H1 (cell line): ENCODE measurements at regions not wholly inside any gene's neighbourhood (a gene's known extent, or its start where the extent isn't known, plus 50 kb on each side); places are given as distances from the start of the nearest gene placed in this dataset.

Experiments
- CTCF ChIA-PET: fragments of 300-600 bp; sonication (Branson Sonifier 250); formaldehyde crosslinking; loops from one replicate; lab custom pipeline; 2021; ENCODE audit not compliant: partially characterized antibody; lab: Charles Lee
- POLR2A ChIA-PET: fragments of 300-600 bp; sonication (Branson Sonifier 250); formaldehyde crosslinking; loops from one replicate; lab custom pipeline; 2021; ENCODE audit warnings: inconsistent platforms; ENCODE audit not compliant: partially characterized antibody; lab: Charles Lee
- DNase-seq, 2 experiments: peaks; one replicate each; pipeline versions ENCODE4 v3.0.0 to v3.0.0-alpha.2; 2010 to 2022; ENCODE audit warnings: low spot score in 2 of 2, low read depth in 1 of 2, mixed read lengths in 1 of 2
- FAIRE-seq: peaks from 2 replicates; lab custom pipeline; 2011; peaks lifted over from hg19 to GRCh38; lab: Jason Lieb, UNC
- H2AFZ ChIP-seq: 2 replicates; pipeline ENCODE4 v1.8.1; 2012; ENCODE audit warnings: low read length, inconsistent platforms
- H2AK5ac ChIP-seq: 2 replicates; pipeline ENCODE4 v1.6.1; 2013; ENCODE audit warnings: low read depth, low read length
- H2BK120ac ChIP-seq: replicated peaks from 2 replicates; pipeline ENCODE3; 2013; ENCODE audit warnings: low read depth, low read length, inconsistent platforms
- H2BK12ac ChIP-seq: 2 replicates; pipeline ENCODE4 v1.6.1; 2013; ENCODE audit warnings: low read depth, low read length
- H2BK15ac ChIP-seq: 2 replicates; pipeline ENCODE4 v1.6.1; 2013; ENCODE audit warnings: low read length
- H2BK20ac ChIP-seq: 2 replicates; pipeline ENCODE4 v1.6.1; 2013; ENCODE audit warnings: low read length
- H2BK5ac ChIP-seq: 2 replicates; pipeline ENCODE4 v1.6.1; 2013; ENCODE audit warnings: low read depth, low read length
- H3K14ac ChIP-seq: 2 replicates; pipeline ENCODE4 v1.6.1; 2013; ENCODE audit warnings: inconsistent platforms; ENCODE audit not compliant: insufficient read length
- H3K18ac ChIP-seq: 2 replicates; pipeline ENCODE4 v1.6.1; 2013; ENCODE audit warnings: low read length; ENCODE audit errors: extremely low read depth
- H3K23ac ChIP-seq: 2 replicates; pipeline ENCODE4 v1.6.1; 2013; ENCODE audit warnings: inconsistent platforms; ENCODE audit not compliant: insufficient read length
- H3K23me2 ChIP-seq: 2 replicates; pipeline ENCODE4 v1.6.1; 2013; ENCODE audit warnings: low read depth, low read length
- H3K27ac ChIP-seq: 2 replicates; pipeline ENCODE4 v1.6.1; 2011; ENCODE audit warnings: low read depth, low read length, inconsistent platforms
- H3K27me3 ChIP-seq, 4 experiments: replicated peaks in 1 of 4; 1 replicate in 1 of 4; 2 replicates in 3 of 4; pipeline versions ENCODE4 v1.6.1 to v1.8.1; 2011 to 2013; ENCODE audit warnings: low read length in 3 of 4, mild to moderate bottlenecking in 3 of 4, inconsistent platforms in 2 of 4, mixed read lengths in 2 of 4, moderate library complexity in 1 of 4; ENCODE audit not compliant: control insufficient read depth in 3 of 4, insufficient read depth in 3 of 4; ENCODE audit errors: extremely low read depth in 1 of 4
- H3K36me3 ChIP-seq, 4 experiments: 2 replicates each; pipeline versions ENCODE4 v1.6.1 to v1.8.1; 2011 to 2013; ENCODE audit warnings: mild to moderate bottlenecking in 4 of 4, low read length in 3 of 4, moderate library complexity in 2 of 4, control low read depth in 1 of 4, inconsistent platforms in 1 of 4; ENCODE audit not compliant: insufficient read depth in 4 of 4, control insufficient read depth in 2 of 4
- H3K4ac ChIP-seq: replicated peaks from 2 replicates; pipeline ENCODE3; 2013; ENCODE audit warnings: low read length, low read depth, mixed read lengths, inconsistent platforms; ENCODE audit not compliant: insufficient read length
- H3K4me1 ChIP-seq, 4 experiments: replicated peaks in 1 of 4; 1 replicate in 1 of 4; 2 replicates in 3 of 4; pipeline versions ENCODE4 v1.6.1 to v1.8.1; 2011 to 2013; ENCODE audit warnings: low read length in 3 of 4, inconsistent platforms in 2 of 4, mixed read lengths in 1 of 4; ENCODE audit not compliant: insufficient read depth in 4 of 4, control insufficient read depth in 3 of 4
- H3K4me2 ChIP-seq, 2 experiments: 2 replicates each; pipeline versions ENCODE4 v1.6.1 to v1.8.1; 2011 to 2013; ENCODE audit warnings: low read depth in 2 of 2, low read length in 2 of 2, control low read depth in 1 of 2, inconsistent platforms in 1 of 2, mild to moderate bottlenecking in 1 of 2; ENCODE audit not compliant: insufficient read depth in 1 of 2
- H3K4me3 ChIP-seq, 4 experiments: fragments of 200-600, 300-600 bp in 1 of 4; sonication (generic), shearing (Covaris generic), sonication (Bioruptor Twin) in 1 of 4; 2 replicates each; pipeline versions ENCODE4 v1.5.1 to v1.8.1; 2011 to 2016; ENCODE audit warnings: low read length in 4 of 4, low read depth in 3 of 4, control low read depth in 2 of 4, inconsistent platforms in 2 of 4, mild to moderate bottlenecking in 2 of 4, mixed read lengths in 1 of 4, moderate library complexity in 1 of 4; ENCODE audit not compliant: insufficient read depth in 2 of 4; ENCODE audit errors: extremely low read depth in 1 of 4
- H3K56ac ChIP-seq: replicated peaks from 2 replicates; pipeline ENCODE3; 2013; ENCODE audit warnings: low read depth, mild to moderate bottlenecking, mixed read lengths, low read length, inconsistent platforms; ENCODE audit not compliant: insufficient read length
- H3K79me1 ChIP-seq: 2 replicates; pipeline ENCODE4 v1.6.1; 2013; ENCODE audit warnings: low read depth, low read length, control low read depth
- H3K79me2 ChIP-seq, 2 experiments: 2 replicates each; pipeline versions ENCODE4 v1.6.1 to v1.8.1; 2012 to 2013; ENCODE audit warnings: low read length in 2 of 2, mild to moderate bottlenecking in 2 of 2, inconsistent platforms in 1 of 2; ENCODE audit not compliant: insufficient read depth in 2 of 2, control insufficient read depth in 1 of 2
- H3K9ac ChIP-seq, 4 experiments: replicated peaks in 1 of 4; 1 replicate in 1 of 4; 2 replicates in 3 of 4; pipeline versions ENCODE4 v1.6.1 to v1.8.1; 2011 to 2013; ENCODE audit warnings: low read depth in 3 of 4, low read length in 3 of 4, control low read depth in 2 of 4, mild to moderate bottlenecking in 2 of 4, moderate library complexity in 2 of 4, inconsistent platforms in 1 of 4; ENCODE audit errors: extremely low read depth in 1 of 4
- H3K9me3 ChIP-seq, 2 experiments: 2 replicates each; pipeline versions ENCODE4 v1.6.1 to v1.8.1; 2012 to 2013; ENCODE audit warnings: mild to moderate bottlenecking in 2 of 2, moderate library complexity in 2 of 2, control low read depth in 1 of 2, inconsistent platforms in 1 of 2, low read depth in 1 of 2, low read length in 1 of 2, mixed read lengths in 1 of 2; ENCODE audit not compliant: insufficient read depth in 2 of 2
- H4K20me1 ChIP-seq, 2 experiments: replicated peaks in 1 of 2; 2 replicates each; pipeline versions ENCODE3 to v1.8.1; 2011 to 2013; ENCODE audit warnings: inconsistent platforms in 2 of 2, low read length in 2 of 2, mild to moderate bottlenecking in 1 of 2; ENCODE audit not compliant: insufficient read depth in 2 of 2, control insufficient read depth in 1 of 2
- H4K5ac ChIP-seq: 2 replicates; pipeline ENCODE4 v1.6.1; 2013; ENCODE audit warnings: low read length, low read depth, mixed read lengths, inconsistent platforms; ENCODE audit not compliant: insufficient read length
- H4K8ac ChIP-seq: 2 replicates; pipeline ENCODE4 v1.8.0; 2013; ENCODE audit warnings: mild to moderate bottlenecking, moderate library complexity, low read length, inconsistent platforms; ENCODE audit not compliant: insufficient read depth; ENCODE audit errors: extremely low read depth
- H4K91ac ChIP-seq: replicated peaks from 2 replicates; pipeline ENCODE3; 2013; ENCODE audit warnings: low read length, mixed read lengths, inconsistent platforms; ENCODE audit not compliant: insufficient read length
- ASH2L ChIP-seq: fragments of 200-600, 300-600 bp; sonication (generic); IDR thresholded peaks from one replicate; pipeline ENCODE4 v1.7.1; 2017; ENCODE audit warnings: low read length
- BACH1 ChIP-seq: IDR thresholded peaks from 2 replicates; pipeline ENCODE4 v1.6.1; 2012; ENCODE audit warnings: low read length, improper control_type of control experiment
- CEBPB ChIP-seq: IDR thresholded peaks from 2 replicates; pipeline ENCODE4 v1.6.1; 2012; ENCODE audit warnings: low read depth, low read length
- CREB1 ChIP-seq: IDR thresholded peaks from 2 replicates; pipeline ENCODE4 v1.6.1; 2012; ENCODE audit warnings: inconsistent platforms
- E2F6 ChIP-seq: IDR thresholded peaks from 2 replicates; pipeline ENCODE4 v1.6.1; 2012; ENCODE audit warnings: inconsistent platforms
- EZH2 ChIP-seq: fragments of 200-600 bp; sonication (generic); IDR thresholded peaks from 2 replicates; pipeline ENCODE4 v1.7.1; 2012; ENCODE audit warnings: low read depth, mild to moderate bottlenecking, moderate library complexity, low read length, inconsistent platforms; ENCODE audit not compliant: severe bottlenecking
- GABPA ChIP-seq: IDR thresholded peaks from 2 replicates; pipeline ENCODE4 v1.6.1; 2011; ENCODE audit warnings: mild to moderate bottlenecking, low read length, moderate library complexity, borderline replicate concordance; ENCODE audit not compliant: insufficient read depth
- HDAC2 ChIP-seq, 2 experiments: fragments of 300-600 bp in 1 of 2; sonication (generic) in 1 of 2; IDR thresholded peaks; 2 replicates each; pipeline ENCODE4 v1.6.1; 2011 to 2012; ENCODE audit warnings: low read depth in 2 of 2, low read length in 2 of 2, mild to moderate bottlenecking in 2 of 2, moderate library complexity in 2 of 2, borderline replicate concordance in 1 of 2, inconsistent platforms in 1 of 2
- KDM5A ChIP-seq: fragments of 200-600 bp; IDR thresholded peaks from 2 replicates; pipeline ENCODE4 v1.7.1; 2012; ENCODE audit warnings: mild to moderate bottlenecking, low read length, inconsistent platforms, mixed read lengths
- POLR2AphosphoS5 ChIP-seq: IDR thresholded peaks from 2 replicates; pipeline ENCODE4 v1.6.1; 2011; ENCODE audit warnings: low read depth, low read length
- RBBP5 ChIP-seq: IDR thresholded peaks from 2 replicates; pipeline ENCODE4 v1.7.1; 2012; ENCODE audit warnings: low read depth, mild to moderate bottlenecking, inconsistent platforms, low read length, moderate library complexity, borderline replicate concordance
- SAP30 ChIP-seq: fragments of 300-600 bp; sonication (generic); IDR thresholded peaks from 2 replicates; pipeline ENCODE4 v1.7.1; 2012; ENCODE audit warnings: low read length, moderate library complexity, mild to moderate bottlenecking, inconsistent platforms; ENCODE audit not compliant: insufficient read depth, insufficient replicate concordance
- SIN3A ChIP-seq, 2 experiments: IDR thresholded peaks in 1 of 2; conservative IDR thresholded peaks in 1 of 2; 2 replicates each; pipeline ENCODE4 v1.6.1; 2011 to 2012; ENCODE audit warnings: low read length in 2 of 2, improper control_type of control experiment in 1 of 2, low read depth in 1 of 2, mild to moderate bottlenecking in 1 of 2
- TEAD4 ChIP-seq: IDR thresholded peaks from 2 replicates; pipeline ENCODE4 v1.6.1; 2012; ENCODE audit warnings: low read depth, low read length, inconsistent platforms, mixed read lengths

- DNase-seq = no peak
- Histone ChIP-seq H3K79me2 (no peaks in the 10 kb centered on the region), H2BK120ac (no peak overlapping the region), H3K9ac (no peak overlapping the region), H3K56ac (no peak overlapping the region), H2BK15ac (no peak overlapping the region), H3K4me2 (no peak overlapping the region), H3K4me3 (no peak overlapping the region), H2AFZ (no peak overlapping the region), H3K79me1 (no peaks in the 10 kb centered on the region), H3K9me3 (no peaks in the 10 kb centered on the region), H3K23me2 (no peaks in the 10 kb centered on the region), H3K23ac (no peak overlapping the region), H4K20me1 (no peaks in the 10 kb centered on the region), H3K4me1 (no peaks in the 10 kb centered on the region), H2AK5ac (no peak overlapping the region), H3K18ac (no peak overlapping the region), H2BK12ac (no peak overlapping the region), H2BK5ac (no peak overlapping the region), H3K27me3 (no peaks in the 10 kb centered on the region), H4K8ac (no peak overlapping the region), H3K4ac (no peak overlapping the region), H3K27ac (no peak overlapping the region), H3K14ac (no peak overlapping the region), H4K91ac (no peak overlapping the region), H3K36me3 (no peaks in the 10 kb centered on the region), H4K5ac (no peak overlapping the region), H2BK20ac (no peak overlapping the region)
- no peak for TF ChIP-seq CEBPB
- TF ChIP-seq KDM5A = no peak
- no peak for TF ChIP-seq CREB1
- TF ChIP-seq TEAD4 = no peak
- no peak for TF ChIP-seq BACH1
- no peak for TF ChIP-seq EZH2
- TF ChIP-seq RBBP5 = no peak
- TF ChIP-seq GABPA = no peak
- TF ChIP-seq ASH2L = no peak
- TF ChIP-seq SIN3A (conservative IDR thresholded peaks at IDR 0.05 in 1 of 2, IDR thresholded peaks at IDR 0.05 in 1 of 2; ENCODE audit: low read depth in 1 of 2, low read length in 2 of 2) = no peak
- no peak for TF ChIP-seq POLR2AphosphoS5
- TF ChIP-seq E2F6 = no peak
- TF ChIP-seq HDAC2 (IDR thresholded peaks at IDR 0.05; ENCODE audit: borderline replicate concordance in 1 of 2, low read depth in 2 of 2, low read length in 2 of 2) = no peak
- TF ChIP-seq SAP30 = no peak
- ChIA-PET POLR2A (no interaction called here), CTCF (no interaction called here)
- FAIRE-seq = no peak
Measured at GRCh38 chr11:25272214-25272613, 775.4 kb downstream of the LUZP2 start.
